ENCODE measurements at regions not wholly inside any gene's neighbourhood (a gene's known extent, or its start where the extent isn't known, plus 50 kb on each side); places are given as distances from the start of the nearest gene placed in this dataset.
"Not testable (repeated sequence)": the region's sequence is repeated elsewhere in the genome, so short reads cannot be mapped to it uniquely, and the experiment has no call there.

DNA sequence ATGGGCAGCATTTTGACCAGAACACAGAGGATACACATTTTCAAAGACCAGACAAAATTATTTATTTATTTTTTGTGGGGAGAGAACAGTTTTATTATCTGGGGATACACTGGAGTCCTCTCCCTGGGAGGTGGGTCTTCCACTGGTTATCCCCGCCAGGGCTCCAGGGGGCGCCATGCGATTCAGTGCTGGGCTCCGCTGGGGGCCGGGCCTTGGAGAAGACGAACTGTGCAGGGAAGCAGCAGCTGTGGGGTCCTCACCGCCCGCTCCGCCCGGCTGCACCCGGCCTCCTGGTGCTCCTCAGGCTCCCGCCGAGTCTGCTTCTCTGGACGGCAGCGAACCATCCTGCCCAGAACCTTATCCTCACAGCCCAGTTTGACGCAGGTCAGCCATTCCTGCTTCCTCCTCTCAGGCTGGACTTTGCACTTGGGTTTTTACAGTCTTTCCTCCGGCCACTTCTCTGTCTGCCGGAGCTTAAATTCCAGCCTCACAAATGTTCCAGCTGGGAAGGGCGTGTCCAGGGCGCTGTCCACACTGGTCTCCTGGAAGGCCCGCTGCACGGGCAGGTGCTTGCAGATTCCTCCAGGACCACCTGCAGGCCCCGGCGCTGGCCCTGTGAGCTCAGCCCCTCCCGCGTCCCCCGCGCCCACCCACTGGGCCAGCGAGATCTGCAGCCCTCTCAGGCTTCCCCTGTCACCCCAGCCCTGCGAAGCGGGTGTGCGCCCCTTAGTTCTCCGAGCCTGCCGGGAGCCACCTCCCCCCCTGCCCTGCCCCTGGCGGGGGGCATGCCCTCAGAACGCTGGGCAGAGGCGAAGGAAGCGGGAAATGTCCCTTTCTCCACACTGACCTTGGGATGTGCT is 1830.0 kb upstream of the DEFB115 start:
- no peak for DNase-seq (ENCODE audit: low spot score)

DNA sequence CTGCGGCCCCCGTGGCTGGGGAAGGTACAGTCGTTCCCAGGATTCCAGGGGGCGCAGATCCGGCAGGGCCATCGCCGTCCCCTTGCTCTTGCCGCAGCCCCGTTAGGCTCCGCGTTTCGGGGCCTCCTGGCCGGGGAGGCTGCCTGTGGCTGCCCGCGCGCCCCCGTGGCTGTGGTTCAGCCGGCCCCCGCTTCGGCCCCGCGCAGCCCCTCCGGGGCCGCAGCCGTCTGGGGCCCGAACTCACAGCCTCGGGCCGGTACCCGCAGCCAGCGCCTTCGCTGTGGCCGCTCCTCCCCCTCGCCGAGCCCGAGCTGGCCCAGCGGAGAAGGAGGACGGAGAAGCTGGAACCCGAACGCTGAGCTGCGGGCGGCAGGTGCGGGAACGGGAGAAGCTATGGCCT is 1826.9 kb upstream of the DEFB115 start:
- DNase-seq (ENCODE audit: low spot score) = no peak

DNA sequence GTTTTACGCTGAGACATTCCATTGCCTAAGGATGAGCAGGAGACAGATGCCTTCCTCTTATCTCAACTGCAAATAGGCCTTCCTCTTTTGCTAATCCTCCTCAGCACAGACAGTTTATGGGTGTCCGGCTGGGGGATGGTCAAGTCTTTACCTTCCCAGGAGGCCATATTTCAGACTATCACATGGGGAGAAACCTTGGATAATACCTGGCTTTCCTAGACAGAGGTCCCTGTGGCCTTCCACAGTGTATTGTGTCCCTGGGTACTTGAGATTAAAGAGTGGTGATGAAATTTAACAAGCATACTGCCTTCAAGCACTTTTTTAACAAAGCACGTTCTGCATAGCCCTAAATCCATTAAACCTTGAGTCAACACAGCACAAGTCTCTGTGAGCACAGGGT is 1816.7 kb upstream of the DEFB115 start:
- DNase-seq (ENCODE audit: low spot score) = not testable (repeated sequence)

DNA sequence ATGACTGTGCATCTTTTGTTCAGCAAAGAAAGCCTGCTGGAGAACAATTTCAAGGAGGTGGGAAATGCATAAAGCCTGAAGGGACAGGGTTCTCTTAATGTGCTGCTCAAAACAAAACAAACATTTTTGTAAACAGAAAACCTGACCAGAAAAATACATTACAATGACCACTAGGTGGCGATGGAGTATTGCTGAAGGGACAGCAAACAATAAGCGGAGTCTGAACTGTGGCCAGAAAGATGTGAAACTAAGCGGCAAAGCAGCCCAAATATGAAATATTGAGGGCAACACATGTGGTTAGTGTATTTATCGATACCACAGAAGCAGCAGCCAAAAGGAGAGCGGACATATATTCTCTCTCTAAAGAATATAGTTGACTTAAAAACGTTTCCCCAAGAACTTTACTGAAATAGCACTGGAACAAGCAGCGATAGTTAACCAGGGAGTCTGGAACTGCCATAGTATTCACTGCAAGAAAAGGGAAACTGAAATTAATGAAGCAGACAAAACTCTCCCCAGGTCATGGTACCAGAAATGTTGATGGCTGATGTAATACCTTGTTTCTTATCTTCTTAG is 1814.2 kb upstream of the DEFB115 start:
- DNase-seq (ENCODE audit: low spot score) = peak; percentile 47

DNA sequence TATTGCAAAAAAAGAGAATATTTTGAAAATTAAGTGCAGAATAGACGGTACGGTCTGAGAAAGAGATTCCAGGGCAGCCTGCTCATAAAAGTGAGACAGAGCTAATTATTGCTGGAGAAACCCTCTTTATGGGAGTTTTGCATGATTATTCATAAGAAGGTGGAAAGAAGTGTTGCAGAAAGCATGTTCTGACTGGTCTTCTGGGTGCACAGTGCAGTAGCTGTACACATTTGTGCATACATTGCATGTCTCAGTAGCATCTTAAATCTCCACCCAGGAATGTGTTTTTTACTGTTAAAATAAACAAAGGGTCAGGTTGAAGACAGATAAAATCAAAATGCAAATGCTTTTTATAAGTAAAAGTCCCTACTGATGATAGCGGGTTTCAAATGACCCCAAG is 1813.6 kb upstream of the DEFB115 start:
- DNase-seq (ENCODE audit: low spot score) = peak; percentile 43

DNA sequence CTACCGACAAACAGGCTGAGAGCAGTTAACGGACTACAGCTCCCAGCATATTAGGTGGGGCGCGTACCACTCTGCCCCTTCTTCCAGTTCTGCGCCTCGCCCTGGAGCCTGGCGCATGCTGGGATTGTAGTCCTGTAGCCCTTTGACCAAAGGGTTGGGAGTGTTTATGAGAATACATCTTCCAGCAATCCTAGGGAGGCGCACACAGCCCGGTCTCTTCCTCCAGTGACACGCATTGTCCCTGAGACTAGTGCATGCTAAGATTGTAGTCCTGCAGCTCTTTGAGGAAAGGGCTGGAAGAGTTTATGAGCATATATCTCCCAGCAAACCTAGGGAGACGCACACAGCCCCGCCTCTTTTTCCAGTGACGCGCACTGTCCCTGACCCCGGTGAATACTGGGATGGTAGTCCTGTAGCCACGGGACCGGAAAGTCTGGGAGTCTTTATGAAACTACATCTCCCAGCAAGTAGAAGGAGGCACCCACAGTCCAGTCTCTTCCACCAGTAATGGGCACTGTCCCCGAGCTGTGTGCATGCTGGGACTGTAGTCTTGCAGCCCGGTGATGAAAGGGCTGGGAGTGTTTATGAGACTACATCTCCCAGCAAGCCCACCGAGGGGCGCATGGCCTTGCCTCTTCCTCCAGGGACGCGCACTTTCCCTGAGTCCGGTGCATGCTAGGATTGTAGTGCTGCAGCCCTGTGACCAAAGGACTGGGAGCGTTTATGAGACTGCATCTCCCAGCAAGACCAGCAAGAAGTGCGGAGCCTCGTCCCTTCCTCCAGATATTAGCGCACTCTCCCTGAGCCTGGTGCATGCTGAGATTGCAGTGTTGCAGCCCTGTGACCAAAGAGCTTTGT is 1812.2 kb upstream of the DEFB115 start:
- DNase-seq (ENCODE audit: low spot score) = peak; percentile 19

DNA sequence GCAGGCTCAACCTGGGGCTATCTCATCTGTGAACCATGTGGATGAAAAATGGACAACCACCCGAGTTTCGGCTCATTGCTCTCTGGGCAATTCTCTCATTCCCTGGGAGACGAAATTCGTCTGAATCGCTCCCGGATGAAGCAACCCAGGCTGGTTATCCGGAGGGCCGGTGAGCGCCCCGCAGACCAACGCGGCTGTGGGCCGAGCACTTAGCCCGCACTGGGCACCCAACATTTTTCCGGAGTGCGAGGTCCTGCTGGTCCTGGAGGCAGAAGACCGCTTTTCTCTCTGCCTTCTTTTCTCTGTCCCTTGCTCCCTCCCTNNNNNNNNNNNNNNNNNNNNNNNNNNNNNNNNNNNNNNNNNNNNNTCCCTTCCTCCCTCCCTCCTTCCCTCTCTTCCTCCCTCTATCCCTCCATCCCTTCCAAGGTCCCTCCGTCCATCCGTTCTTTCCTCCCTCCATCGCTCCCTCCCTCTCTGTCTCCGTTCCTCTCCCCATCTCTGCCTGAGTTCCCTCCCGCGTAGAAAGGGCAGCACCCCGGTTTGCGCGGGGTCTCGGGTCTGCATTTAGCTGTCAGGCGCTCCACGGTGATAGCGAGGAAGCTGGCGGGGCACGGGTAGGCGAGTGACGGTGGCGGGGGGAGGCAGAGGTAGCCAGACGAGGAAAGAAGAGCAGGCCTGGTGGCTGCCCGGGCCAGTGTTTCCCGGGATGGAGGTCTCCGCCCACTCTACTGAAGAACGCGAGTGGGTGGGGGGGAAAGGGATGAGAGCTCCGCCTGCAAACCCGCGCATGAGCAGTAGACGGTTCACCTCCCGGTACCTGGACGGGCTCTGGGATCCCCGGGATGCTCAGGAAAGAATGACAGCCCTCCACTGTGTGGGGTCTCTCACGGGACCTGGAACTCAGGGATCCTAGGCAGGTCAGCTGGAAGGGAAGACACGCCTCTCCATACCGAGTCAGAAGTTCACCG is 1809.7 kb upstream of the DEFB115 start:
- DNase-seq (ENCODE audit: low spot score) = not testable (repeated sequence)

DNA sequence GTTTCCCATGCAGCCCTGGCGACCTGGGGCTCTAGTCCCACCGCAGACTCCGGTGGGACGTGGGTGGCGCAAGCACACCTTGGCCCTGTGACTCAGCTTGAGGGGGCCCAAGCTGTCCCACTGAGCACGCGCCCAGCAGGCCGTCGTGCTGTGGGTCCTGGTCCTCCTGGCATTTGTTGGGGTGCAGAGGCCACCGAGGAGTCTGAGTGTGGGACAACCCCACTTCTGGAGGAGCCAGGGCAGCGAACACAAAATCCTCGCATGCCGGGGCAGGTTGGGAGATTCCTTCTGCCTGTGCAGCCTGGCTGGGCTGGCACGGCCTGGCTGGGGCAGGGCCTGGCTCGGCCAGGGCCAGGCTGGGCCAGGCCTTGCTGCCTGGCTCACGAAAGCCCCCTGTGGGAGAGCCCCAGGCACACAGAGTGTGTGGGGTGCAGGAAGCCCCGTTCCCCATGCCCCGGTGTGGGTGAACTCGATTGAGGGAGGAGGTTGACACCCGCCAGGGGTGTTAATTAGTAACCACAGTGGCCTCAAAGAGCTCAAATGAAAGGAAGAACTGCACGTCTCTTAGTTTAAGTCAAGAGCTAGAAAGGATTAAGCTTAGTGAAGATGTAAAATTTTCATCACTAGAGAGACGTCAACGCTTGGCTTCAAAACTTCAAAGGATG is 1808.5 kb upstream of the DEFB115 start:
- DNase-seq (ENCODE audit: low spot score) = no peak

DNA sequence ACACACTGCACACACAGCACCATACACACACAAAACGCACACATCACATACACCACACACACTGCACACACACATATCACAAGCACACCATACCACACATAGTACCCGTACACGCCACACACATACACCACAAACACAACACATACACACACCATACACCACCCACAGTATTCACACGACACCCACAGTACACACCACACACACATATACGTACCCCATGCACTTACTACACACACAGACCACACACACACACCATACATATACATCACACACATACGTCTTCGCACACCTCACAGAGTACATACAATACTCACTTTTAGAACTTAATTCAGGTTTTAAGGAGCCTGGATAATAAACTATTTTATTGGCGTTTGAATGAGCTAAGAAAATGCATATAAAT is 1805.3 kb upstream of the DEFB115 start:
- DNase-seq (ENCODE audit: low spot score) = no peak

DNA sequence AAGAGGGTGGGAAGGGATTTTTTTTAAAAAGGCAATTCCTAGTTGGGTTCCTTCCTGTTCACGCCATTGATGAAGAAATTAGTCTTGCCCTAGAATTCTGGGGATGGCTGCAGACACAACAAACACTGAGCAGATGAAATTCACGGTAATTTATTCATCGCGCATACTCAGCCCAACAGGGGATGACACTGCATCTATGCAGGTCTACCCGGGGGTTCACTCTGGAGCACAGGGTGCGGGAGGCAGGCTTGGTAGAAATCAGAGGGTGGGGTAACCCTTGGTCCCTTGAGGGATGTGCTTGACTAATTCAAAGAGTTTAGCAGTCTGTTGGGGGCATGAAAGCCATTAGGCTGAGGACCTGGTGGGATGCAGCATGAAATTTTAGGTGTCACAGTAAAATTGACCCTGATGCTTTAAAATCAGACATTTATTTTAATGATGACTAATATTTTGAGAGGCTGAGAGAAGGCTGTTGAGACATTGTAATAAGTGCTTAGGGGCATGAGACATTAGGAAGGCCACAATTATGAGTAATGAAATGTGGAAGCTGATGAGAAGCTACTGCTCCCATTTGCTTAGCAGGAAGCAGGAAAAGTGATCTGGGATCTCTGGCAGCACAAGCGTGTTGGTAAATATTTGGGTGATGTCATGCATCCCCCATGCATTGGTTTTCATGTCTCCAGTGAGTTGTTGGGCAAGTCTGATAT is 1800.3 kb upstream of the DEFB115 start:
- not testable (repeated sequence) for DNase-seq (ENCODE audit: low spot score)

DNA sequence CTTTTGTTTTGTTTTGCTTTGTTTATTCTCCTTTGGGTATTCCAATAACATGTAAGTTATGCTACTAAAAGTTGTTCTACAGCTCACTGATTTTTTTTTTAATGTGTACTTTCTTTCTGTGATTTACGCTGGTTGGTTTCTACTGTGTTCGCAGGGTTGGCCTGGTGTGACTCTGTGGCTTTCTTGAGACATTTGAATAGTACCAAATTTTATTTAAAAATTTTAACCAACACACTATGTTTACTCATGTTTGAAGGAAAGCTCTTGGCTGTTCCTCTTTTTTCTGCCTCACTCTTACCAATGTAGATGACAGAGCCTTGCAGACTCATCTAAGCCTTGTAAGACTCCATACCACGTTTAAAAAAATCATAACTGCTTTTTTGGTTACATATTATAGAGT is 1784.9 kb upstream of the DEFB115 start:
- DNase-seq (ENCODE audit: low spot score) = no peak

DNA sequence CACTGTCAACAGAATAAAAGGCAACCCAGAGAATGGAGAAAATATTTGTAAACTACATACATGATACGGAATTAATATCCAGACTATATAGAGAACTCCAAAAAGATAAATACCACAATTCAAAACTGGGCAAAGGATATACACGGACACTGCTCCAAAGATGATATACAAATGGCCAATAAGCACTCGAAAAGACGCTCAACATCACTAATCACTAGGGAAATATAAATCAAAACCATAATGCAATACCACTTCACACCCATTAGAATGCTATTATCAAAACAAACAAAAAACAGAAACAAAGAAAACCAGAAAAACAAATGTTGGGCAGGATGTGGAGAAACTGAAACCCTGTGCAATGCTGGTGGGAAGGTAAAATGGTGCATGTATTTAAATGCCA is 1764.6 kb upstream of the DEFB115 start:
- not testable (repeated sequence) for DNase-seq (ENCODE audit: low spot score)

DNA sequence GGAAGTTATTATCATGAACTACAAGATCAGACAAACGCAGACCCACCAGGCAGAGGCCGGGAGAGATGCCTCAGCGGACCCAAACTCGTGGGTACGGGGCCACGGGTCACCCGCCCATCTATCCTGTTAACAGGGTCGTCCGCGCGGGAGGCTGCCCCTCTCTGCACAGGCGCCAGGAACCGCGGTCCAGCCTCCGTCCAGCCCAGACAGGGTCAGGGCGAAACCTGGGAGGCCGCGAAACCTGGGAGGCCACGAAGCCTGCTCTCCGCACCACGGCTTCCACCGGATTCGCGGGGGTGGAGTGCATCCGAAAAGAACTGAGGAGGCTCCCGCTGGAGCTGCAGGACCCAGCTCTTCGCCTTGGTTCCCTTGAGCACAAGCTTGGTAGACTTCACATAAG is 1760.7 kb upstream of the DEFB115 start:
- DNase-seq (ENCODE audit: low spot score) = not testable (repeated sequence)

DNA sequence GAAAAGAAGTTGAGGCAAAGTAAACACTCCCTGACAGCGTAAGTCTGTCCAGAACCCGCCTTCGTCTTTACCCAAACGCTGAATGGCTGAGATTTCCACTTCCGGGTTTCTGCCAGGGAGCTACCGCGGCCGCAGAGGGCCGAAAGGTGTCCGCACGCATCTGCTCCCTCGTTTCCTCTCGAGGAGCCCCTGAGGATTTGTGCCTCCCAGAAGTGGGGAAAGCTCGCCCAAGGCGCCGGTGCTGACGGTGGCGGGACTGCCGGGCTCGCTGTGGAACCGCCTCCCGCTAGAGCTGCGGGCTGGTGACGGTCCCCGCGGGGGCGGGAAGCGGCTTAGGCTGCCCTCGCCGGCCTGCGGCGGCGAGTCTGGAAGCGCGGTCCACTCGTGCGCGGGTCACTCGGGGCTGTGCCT is 1760.2 kb upstream of the DEFB115 start:
- DNase-seq (ENCODE audit: low spot score) = no peak

DNA sequence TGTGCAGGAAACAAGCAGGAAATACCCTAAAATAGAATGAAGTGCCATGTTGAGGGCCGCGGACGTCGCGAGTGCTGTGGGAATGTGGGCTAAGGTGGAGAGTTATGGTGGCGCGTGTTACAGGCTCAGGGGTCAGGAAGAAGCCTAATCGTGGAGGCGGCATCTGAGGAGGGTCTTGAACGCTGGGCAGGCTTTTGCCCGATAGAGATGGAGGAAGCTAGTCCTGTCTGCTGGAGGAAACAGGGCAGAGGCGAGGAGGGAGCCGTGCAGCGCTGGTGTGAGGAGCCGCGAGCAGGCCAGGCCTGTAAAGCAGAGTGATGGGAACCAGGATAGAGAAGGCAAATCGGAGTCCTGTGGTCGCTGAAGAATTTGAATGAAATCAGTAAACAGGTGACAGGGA is 1759.8 kb upstream of the DEFB115 start:
- DNase-seq (ENCODE audit: low spot score) = not testable (repeated sequence)

DNA sequence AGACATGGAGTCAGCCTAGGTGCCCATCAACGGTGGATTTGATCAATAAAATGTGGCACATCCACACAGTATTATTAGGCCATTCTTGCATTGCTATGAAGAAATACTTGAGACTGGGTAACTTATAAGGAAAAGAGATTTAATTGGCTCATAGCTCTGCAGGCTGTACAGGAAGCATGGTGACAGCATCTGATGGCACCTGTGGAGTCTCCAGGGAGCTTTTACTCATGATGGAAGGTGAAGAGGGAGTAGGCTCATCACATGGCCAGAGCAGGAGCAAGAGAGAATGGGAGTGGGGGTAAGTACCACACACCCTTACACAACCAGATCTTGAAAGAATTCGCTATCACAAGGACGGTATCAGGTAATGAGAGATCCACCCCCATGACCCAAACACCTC is 1756.7 kb upstream of the DEFB115 start:
- DNase-seq (ENCODE audit: low spot score) = not testable (repeated sequence)

DNA sequence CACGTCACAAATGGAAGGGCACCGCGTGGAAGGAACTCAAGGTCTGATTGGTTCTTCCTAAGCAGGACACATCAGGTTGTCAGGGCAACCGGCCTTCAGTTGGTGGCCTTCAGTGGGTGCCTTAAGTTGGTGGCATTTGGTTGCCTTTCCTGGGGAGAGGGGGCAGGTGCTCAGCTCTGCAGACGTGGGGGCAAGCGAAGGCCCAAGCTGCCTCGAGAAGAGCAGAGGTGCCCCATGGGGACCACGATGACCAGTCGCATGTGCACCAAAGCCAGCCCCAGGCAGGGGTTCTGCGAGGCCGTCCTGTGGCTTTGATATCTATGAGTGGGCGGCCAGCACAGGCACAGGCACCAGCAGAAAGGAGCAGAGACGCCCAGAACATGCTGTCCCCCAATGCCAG is 1742.8 kb upstream of the DEFB115 start:
- DNase-seq (ENCODE audit: low spot score) = not testable (repeated sequence)

DNA sequence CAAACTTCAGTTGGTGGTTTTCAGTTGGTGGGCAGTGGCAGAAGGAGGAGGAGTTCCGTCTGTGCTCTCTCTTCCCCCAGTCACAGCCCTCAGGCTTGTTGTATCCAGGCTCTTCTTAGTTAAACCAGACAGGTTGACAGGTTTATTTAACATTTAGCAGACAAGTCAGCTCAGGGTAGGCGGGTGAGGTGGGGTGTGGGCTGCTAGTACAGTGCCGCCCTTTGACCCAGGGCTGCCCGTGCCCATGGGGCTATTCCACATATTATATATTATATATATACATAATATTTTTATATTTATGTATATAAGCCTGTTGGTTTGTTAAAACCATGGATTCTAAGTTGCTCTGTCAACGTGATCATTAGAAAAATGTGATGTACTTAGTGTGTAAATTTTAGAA is 1740.6 kb upstream of the DEFB115 start:
- not testable (repeated sequence) for DNase-seq (ENCODE audit: low spot score)

DNA sequence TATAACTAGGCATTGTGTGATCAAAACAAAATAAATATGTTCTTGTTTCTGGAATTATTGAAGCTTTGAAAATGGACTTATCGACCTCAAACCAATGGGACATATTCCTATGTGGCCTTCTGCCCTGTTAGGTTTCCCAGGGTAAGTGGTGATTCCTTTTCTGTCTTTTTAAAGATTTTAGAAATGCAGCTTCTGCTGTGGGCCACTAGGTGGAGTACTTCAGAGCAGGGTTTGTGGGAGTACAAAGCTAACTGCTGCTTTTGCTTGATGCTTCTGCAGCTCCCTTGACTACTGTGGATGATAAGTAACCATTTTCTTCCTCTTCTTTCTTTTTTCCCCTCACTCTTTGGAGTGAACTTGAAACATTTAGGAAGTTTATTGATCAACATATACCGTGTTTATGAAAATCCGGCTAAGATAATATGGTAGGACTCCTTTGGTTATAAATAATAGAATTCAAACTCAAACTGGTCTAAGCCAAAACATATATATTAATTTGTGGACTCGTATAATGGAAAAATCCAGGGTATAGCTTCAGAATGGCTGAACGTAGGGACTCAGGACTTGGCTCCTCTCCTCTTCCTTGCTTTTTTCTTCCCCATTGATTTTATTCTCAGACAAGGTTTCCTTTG is 1737.7 kb upstream of the DEFB115 start:
- peak; percentile 13 for DNase-seq (ENCODE audit: low spot score)
